OCI-LY7 (cell line): ENCODE measurements at regions not wholly inside any gene's neighbourhood (a gene's known extent, or its start where the extent isn't known, plus 50 kb on each side); places are given as distances from the start of the nearest gene placed in this dataset.

Experiments used
- BruUV-seq: library from RNA; stranded (reverse); fragments of 400-500 nt; replicated peaks from 2 replicates; lab custom pipeline; 2021; lab: Mats Ljungman, UMichigan
- CTCF ChIA-PET: fragments of 300-600 bp; sonication (Branson Sonifier 250); formaldehyde crosslinking; loops from one replicate; lab custom pipeline; 2022; ENCODE audit warnings: antibody characterized with exemption; ENCODE audit not compliant: unreplicated experiment; lab: Charles Lee
- POLR2A ChIA-PET: fragments of 300-600 bp; sonication (Branson Sonifier 250); formaldehyde crosslinking; loops from one replicate; lab custom pipeline; 2022; ENCODE audit warnings: antibody characterized with exemption; lab: Charles Lee
- DNase-seq: peaks from one replicate; pipeline ENCODE4 v3.0.0-alpha.2; 2015; ENCODE audit warnings: low spot score
- H2AFZ ChIP-seq: fragments of 200-600 bp; sonication (generic), shearing (Covaris generic); 2 replicates; pipeline ENCODE4 v1.6.1; 2014; ENCODE audit warnings: mild to moderate bottlenecking, antibody characterized with exemption, low read length, moderate library complexity
- H3K27ac ChIP-seq: fragments of 200-600 bp; sonication (generic); 2 replicates; pipeline ENCODE4 v1.5.1; 2014; ENCODE audit warnings: mixed run types, low read depth, mild to moderate bottlenecking, moderate library complexity, low read length, inconsistent platforms; ENCODE audit not compliant: poor library complexity, severe bottlenecking
- H3K36me3 ChIP-seq: fragments of 200-600 bp; sonication (generic); 2 replicates; pipeline ENCODE4 v1.6.1; 2014; ENCODE audit warnings: mild to moderate bottlenecking, antibody characterized with exemption, low read length, moderate library complexity, mixed read lengths; ENCODE audit not compliant: insufficient read depth
- H3K4me1 ChIP-seq: fragments of 200-600 bp; sonication (generic); 2 replicates; pipeline ENCODE4 v1.5.1; 2014; ENCODE audit warnings: mild to moderate bottlenecking, low read length; ENCODE audit not compliant: insufficient read depth, poor library complexity, severe bottlenecking
- H3K4me2 ChIP-seq: fragments of 200-600 bp; sonication (generic); 2 replicates; pipeline ENCODE4 v1.6.1; 2014; ENCODE audit warnings: mild to moderate bottlenecking, low read length
- H3K4me3 ChIP-seq: fragments of 200-600 bp; sonication (generic); 2 replicates; pipeline ENCODE4 v1.5.1; 2014; ENCODE audit warnings: mild to moderate bottlenecking, low read depth, low read length; ENCODE audit not compliant: poor library complexity, severe bottlenecking
- H3K79me2 ChIP-seq: fragments of 200-600 bp; sonication (generic); 2 replicates; pipeline ENCODE4 v1.6.1; 2016; ENCODE audit warnings: low read depth, mild to moderate bottlenecking, low read length, moderate library complexity, mixed read lengths; ENCODE audit not compliant: insufficient read depth
- H3K9me2 ChIP-seq: fragments of 200-600 bp; sonication (generic); 2 replicates; pipeline ENCODE4 v1.6.1; 2016; ENCODE audit warnings: mild to moderate bottlenecking, low read length, mixed read lengths; ENCODE audit not compliant: insufficient read depth
- H3K9me3 ChIP-seq: fragments of 200-600 bp; sonication (generic); 2 replicates; pipeline ENCODE4 v1.6.1; 2014; ENCODE audit warnings: mild to moderate bottlenecking, mixed run types, low read length, mixed read lengths
- H4K20me1 ChIP-seq: fragments of 200-600 bp; sonication (generic); 2 replicates; pipeline ENCODE4 v1.6.1; 2014; ENCODE audit warnings: mild to moderate bottlenecking, antibody characterized with exemption, low read length, moderate library complexity, mixed read lengths; ENCODE audit not compliant: insufficient read depth
- CTCF ChIP-seq: fragments of 200-600 bp; sonication (generic); conservative IDR thresholded peaks from 2 replicates; pipeline ENCODE4 v1.5.1; 2014; ENCODE audit warnings: mild to moderate bottlenecking, antibody characterized with exemption, low read length, moderate library complexity, mixed read lengths
- EZH2phosphoT487 ChIP-seq: fragments of 200-600 bp; sonication (generic); IDR thresholded peaks from 2 replicates; pipeline ENCODE4 v1.6.1; 2018; ENCODE audit warnings: low read depth, borderline replicate concordance, mild to moderate bottlenecking, mixed run types, antibody characterized with exemption, low read length, moderate library complexity, mixed read lengths
- intact Hi-C: fragments of 100-400 bp; cut with micrococcal nuclease; formaldehyde crosslinking; loops from one replicate; pipeline ENCODE4 v1.10.0; 2022; ENCODE audit not compliant: unreplicated experiment

- Histone ChIP-seq H3K36me3 (no peaks in the 10 kb centered on the region), H3K79me2 (no peaks in the 10 kb centered on the region), H4K20me1 (no peaks in the 10 kb centered on the region), H3K4me3 (no peak overlapping the region), H3K9me3 (no peaks in the 10 kb centered on the region), H3K27ac (no peak overlapping the region), H2AFZ (no peak overlapping the region), H3K4me2 (no peak overlapping the region), H3K9me2 (no peaks in the 10 kb centered on the region), H3K4me1 (no peaks in the 10 kb centered on the region)
- no peak for DNase-seq
- no peak for TF ChIP-seq EZH2phosphoT487
- no peak for TF ChIP-seq CTCF
- ChIA-PET CTCF (no interaction called here), POLR2A (interaction anchor here (0.6 kb wide), 1 partner anchor 574 kb away, joined by 3 read pairs; no protein-coding TSS in a partner anchor)
- intact Hi-C loops, result no loop called here
- no TSS peak for BruUV-seq
These were observed 137.2 kb upstream of the LSM8 start for GRCh38 chr7:118046801-118047200.

GRCh38 chr7:118052336-118052735, 131.6 kb upstream of the LSM8 start:
- H3K4me1 ChIP-seq, result no peaks in the 10 kb centered on the region
- H3K27ac ChIP-seq, result no peak overlapping the region
- DNase-seq, result no peak
- TF ChIP-seq CTCF, result no peak
- no peak for TF ChIP-seq EZH2phosphoT487
- POLR2A ChIA-PET, result interaction anchor here (0.6 to 0.7 kb wide), 2 partner anchors 23 to 850 kb away, joined by 3 to 4 read pairs; no protein-coding TSS in a partner anchor
- H3K4me2 ChIP-seq, result no peak overlapping the region
- no peaks in the 10 kb centered on the region for H4K20me1 ChIP-seq
- H3K9me2 ChIP-seq, result no peaks in the 10 kb centered on the region
- no peaks in the 10 kb centered on the region for H3K36me3 ChIP-seq
- H2AFZ ChIP-seq, result no peak overlapping the region
- no peak overlapping the region for H3K4me3 ChIP-seq
- no peaks in the 10 kb centered on the region for H3K79me2 ChIP-seq
- H3K9me3 ChIP-seq, result no peaks in the 10 kb centered on the region
- CTCF ChIA-PET, result no interaction called here
- BruUV-seq, result no TSS peak
- intact Hi-C loops, result no loop called here

- Histone ChIP-seq H3K4me1 (no peaks in the 10 kb centered on the region), H3K9me3 (no peaks in the 10 kb centered on the region), H3K4me2 (no peak overlapping the region), H2AFZ (no peak overlapping the region), H3K9me2 (no peaks in the 10 kb centered on the region), H3K27ac (no peak overlapping the region), H3K36me3 (no peaks in the 10 kb centered on the region), H3K4me3 (no peak overlapping the region), H4K20me1 (no peaks in the 10 kb centered on the region), H3K79me2 (no peaks in the 10 kb centered on the region)
- BruUV-seq, result no TSS peak
- POLR2A ChIA-PET, result no interaction called here
- DNase-seq, result no peak
- intact Hi-C loops, result no loop called here
- no peak for TF ChIP-seq CTCF
- TF ChIP-seq EZH2phosphoT487, result no peak
- CTCF ChIA-PET, result no interaction called here
These were observed 130.6 kb upstream of the LSM8 start for GRCh38 chr7:118053353-118053752.
